CD4-positive, alpha-beta T cell treated with Interleukin-12 subunit alpha and Interleukin-12 subunit beta, for 1 hour (primary cell): ENCODE measurements at regions not wholly inside any gene's neighbourhood (a gene's known extent, or its start where the extent isn't known, plus 50 kb on each side); places are given as distances from the start of the nearest gene placed in this dataset.
"Not testable (repeated sequence)": the region's sequence is repeated elsewhere in the genome, so short reads cannot be mapped to it uniquely, and the experiment has no call there.

Source experiments
- DNase-seq: peaks from one replicate; pipeline ENCODE4 v3.0.0-alpha.2; 2020

GRCh38 chr14:66295386-66295785, 190.8 kb upstream of the CCDC196 start:
- no peak for DNase-seq

GRCh38 chr14:66300886-66301285, 185.3 kb upstream of the CCDC196 start:
- DNase-seq: no peak

- DNase-seq: no peak
These were observed 180.1 kb upstream of the CCDC196 start for GRCh38 chr14:66306101-66306500.

- DNase-seq: no peak
These were observed 175.1 kb upstream of the CCDC196 start for GRCh38 chr14:66311058-66311457.

DNA sequence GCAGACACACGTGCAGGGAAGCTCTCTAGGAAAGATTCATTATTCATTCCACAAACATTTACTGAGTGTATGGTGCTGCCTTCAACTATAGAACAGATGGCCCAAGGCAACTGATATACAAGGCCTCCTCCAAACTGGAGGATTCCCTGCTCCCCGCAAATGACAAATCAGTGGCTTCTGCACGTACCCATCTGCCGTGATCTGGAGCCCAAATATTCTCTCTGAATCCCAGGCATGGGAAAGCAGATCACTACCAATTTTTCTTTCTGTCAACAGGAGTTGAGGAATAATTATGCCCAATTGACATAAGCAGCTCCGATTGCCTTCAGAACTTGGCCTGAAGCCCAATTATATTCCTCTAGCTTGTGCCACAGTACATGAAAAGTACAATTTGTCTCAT, 174.2 kb upstream of the CCDC196 start:
- no peak for DNase-seq

DNA sequence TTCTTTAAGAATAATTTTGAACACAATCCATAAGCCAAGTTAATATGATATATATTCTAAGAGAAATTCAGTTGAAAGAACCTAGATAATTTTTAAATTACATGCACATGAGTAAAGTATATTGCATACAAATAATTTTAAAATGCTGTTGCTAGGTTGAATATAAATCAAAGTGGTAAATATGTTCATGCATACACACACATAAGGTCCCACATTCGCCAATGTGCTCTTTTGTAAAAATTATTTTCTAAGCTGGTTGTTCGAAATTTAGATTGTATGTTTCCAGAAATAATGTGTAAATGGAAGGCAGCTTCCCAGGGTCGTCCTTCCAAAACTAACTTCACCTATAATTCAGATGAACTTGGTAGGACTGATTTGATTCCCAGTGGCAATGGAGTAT, 173.7 kb upstream of the CCDC196 start:
- no peak for DNase-seq

- DNase-seq: no peak
These were observed 171.1 kb upstream of the CCDC196 start for GRCh38 chr14:66315098-66315497.

GRCh38 chr14:66315548-66315947, 170.6 kb upstream of the CCDC196 start:
- no peak for DNase-seq

DNA sequence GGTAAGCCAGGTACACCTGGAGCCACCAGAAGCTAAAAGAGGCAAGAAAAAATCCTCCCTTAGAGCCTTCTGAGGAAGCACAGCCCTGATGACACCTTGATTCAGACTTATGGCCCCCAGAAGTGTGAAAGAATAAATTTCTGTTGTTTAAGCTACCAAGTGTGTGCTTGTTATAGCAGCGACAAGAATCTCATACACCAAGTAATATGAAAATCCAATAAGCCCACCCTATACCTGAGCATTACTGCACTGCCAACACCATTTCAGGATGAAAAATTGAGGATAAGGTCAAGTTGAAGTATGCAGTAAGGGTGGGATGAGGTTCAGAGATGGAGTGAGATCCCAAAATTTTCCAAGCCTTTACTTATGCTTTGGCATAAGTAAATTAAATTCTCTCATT, 163.6 kb upstream of the CCDC196 start:
- DNase-seq: no peak

DNA sequence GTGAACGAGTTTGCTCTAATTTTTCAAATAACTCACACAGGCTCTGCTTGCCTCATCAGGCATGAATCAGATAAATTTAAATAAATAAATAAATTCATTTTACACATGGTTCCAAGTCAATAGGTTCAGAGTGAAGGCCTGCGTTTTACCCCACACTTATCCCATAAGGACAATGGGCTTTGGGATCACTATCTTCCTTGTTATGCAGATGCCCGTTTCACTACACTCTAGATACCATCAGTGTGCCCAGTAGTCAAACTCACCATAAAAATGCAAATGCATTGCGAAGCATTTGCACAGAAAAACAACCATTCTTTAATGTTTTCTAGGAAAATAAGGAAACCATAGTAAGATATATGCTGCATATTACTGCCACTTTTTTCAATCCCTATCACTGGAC, 155.9 kb upstream of the CCDC196 start:
- no peak for DNase-seq

GRCh38 chr14:66330916-66331315, 155.3 kb upstream of the CCDC196 start:
- no peak for DNase-seq

GRCh38 chr14:66333293-66333692, 152.9 kb upstream of the CCDC196 start:
- DNase-seq: not testable (repeated sequence)

GRCh38 chr14:66341239-66341638, 144.9 kb upstream of the CCDC196 start:
- DNase-seq: no peak

- DNase-seq: no peak
These were observed 140.2 kb upstream of the CCDC196 start for GRCh38 chr14:66345986-66346385.

DNA sequence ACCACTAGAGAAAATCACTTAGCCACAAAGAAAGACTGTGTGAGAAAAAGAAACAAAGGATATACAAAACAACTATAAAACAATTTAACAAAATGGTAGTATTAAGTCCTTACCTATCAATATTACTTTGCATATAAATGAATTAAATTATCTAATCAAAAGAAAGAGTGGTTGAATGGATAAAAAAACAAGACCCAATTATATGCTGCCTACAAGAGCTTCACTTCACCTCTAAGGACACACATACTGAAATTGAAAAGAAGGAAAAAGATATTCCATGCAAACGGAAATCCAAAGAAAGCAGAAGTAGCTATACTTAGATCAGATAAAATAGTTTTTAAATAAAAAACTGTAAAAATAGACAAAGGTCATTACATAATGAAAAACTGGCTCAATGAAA, 134.9 kb upstream of the CCDC196 start:
- DNase-seq: no peak

DNA sequence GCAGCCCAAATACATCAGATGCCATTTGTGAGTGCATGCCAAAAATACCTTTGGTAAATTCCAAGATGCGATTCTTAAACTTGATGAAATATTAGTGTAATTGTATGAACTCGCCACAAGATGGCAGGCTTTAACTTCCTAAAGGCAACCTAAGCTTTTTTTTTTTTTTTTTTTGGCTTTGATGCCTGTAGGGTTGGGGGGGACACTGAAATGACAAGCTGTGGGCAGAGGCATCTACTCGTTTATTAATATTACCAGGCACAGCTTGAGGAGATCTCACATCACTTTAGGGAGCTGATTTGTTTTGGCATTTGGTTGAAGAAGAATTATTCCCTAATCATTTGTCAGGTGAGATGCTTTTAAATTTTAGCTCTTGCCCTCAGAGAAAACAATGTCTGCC, 126.7 kb upstream of the CCDC196 start:
- peak; percentile 52 for DNase-seq

DNA sequence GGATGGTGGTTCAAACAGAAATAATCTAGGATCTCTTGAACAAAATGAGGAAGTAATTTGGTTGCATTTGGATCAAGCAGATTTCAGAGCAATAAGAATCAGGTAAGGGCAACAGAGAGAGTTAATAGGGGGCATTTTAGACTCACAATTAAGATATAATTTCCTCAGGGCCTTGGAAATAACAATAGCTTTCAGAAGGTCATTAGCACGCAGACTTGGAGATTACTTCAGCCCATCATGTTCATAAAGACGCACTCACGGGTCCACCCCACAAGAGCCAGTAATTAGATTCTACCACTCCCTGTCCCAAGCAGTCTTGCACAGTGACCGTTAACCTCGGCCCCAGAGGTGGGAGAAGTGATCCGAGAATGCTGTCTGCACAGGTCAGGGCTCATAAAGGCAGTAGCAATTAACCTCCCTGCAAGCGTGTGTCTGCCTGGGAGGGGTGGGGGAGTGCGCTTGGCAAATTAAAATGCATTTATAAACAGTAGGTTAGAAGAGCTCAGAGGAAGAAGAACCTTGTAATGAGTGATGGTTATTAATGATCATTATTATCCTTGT, 125.7 kb upstream of the CCDC196 start:
- DNase-seq: no peak

DNA sequence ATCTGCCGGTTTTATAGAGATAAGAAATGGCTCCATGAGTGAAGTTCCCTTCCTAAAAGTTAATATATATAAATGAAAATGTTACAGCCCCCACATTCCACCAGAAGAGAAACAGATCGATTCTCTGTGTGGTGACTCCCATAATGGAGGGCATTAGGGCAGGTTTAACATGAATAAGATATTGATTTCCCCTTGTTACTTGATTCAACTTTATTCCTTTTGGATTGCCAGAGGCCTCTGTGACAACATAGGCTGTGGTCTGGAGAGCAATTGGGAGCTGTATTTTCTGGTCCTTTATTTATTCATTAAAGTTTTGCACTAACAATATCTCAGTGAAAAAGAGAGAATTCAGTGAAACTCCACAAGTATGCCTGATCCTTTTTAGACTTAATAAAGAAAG, 125.2 kb upstream of the CCDC196 start:
- DNase-seq: no peak

GRCh38 chr14:66365388-66365787, 120.8 kb upstream of the CCDC196 start:
- DNase-seq: no peak

GRCh38 chr14:66369157-66369697, 116.9 kb upstream of the CCDC196 start:
- DNase-seq: no peak

GRCh38 chr14:66371776-66372175, 114.4 kb upstream of the CCDC196 start:
- no peak for DNase-seq

DNA sequence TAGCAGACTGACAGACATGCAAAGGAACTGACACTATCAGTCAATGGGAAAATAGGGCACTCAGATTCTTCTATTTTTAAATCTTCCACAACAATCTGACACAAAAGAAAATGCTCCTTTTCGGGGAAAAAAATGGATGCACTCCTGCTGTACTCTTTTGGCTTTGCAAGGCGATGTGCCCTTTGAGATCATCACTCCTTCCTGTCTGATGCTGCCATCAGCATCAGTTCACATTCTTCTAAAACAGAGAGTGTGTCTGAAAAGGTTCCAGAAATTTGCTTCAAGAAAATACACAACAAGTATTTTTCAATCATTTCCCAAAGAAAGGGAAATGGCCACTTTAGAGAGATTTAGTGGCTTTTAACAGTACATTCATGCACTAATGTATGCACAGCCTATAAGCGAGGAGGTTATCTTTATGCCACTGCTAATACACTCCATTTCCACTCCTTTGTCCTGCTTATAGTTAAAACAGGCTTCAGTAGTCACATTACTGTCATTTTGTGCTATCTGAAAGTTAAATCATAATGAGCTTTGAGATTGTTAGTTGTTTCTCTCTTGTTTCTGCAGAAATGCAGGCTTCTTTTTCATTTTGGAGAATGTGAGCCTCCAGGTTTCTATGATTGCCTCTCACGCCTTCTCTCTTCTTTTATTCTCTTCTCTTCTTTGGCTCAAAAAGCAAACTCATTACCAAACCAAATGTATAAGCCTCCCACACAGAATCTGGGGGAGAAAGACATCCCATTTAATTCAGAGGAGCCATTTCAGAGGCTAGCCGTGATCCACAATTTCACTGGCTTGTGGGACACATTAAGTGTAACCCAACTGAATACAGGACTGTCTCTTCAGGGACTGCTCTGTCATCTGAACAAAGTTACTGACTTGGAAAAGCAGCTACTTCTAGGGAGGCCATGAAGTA, 110.9 kb upstream of the CCDC196 start:
- DNase-seq: no peak

GRCh38 chr14:66377574-66377973, 108.6 kb upstream of the CCDC196 start:
- DNase-seq: no peak
